H1 (cell line): ENCODE measurements at regions not wholly inside any gene's neighbourhood (a gene's known extent, or its start where the extent isn't known, plus 50 kb on each side); places are given as distances from the start of the nearest gene placed in this dataset.
"Not testable (repeated sequence)": the region's sequence is repeated elsewhere in the genome, so short reads cannot be mapped to it uniquely, and the experiment has no call there.

Experiments
- CTCF ChIA-PET: fragments of 300-600 bp; sonication (Branson Sonifier 250); formaldehyde crosslinking; loops from one replicate; lab custom pipeline; 2021; ENCODE audit not compliant: partially characterized antibody; lab: Charles Lee
- POLR2A ChIA-PET: fragments of 300-600 bp; sonication (Branson Sonifier 250); formaldehyde crosslinking; loops from one replicate; lab custom pipeline; 2021; ENCODE audit warnings: inconsistent platforms; ENCODE audit not compliant: partially characterized antibody; lab: Charles Lee
- DNase-seq, 2 experiments: peaks; one replicate each; pipeline versions ENCODE4 v3.0.0 to v3.0.0-alpha.2; 2010 to 2022; ENCODE audit warnings: low spot score in 2 of 2, low read depth in 1 of 2, mixed read lengths in 1 of 2
- FAIRE-seq: peaks from 2 replicates; lab custom pipeline; 2011; peaks lifted over from hg19 to GRCh38; lab: Jason Lieb, UNC
- H2AFZ ChIP-seq: 2 replicates; pipeline ENCODE4 v1.8.1; 2012; ENCODE audit warnings: low read length, inconsistent platforms
- H2AK5ac ChIP-seq: 2 replicates; pipeline ENCODE4 v1.6.1; 2013; ENCODE audit warnings: low read depth, low read length
- H2BK120ac ChIP-seq: replicated peaks from 2 replicates; pipeline ENCODE3; 2013; ENCODE audit warnings: low read depth, low read length, inconsistent platforms
- H2BK12ac ChIP-seq: 2 replicates; pipeline ENCODE4 v1.6.1; 2013; ENCODE audit warnings: low read depth, low read length
- H2BK15ac ChIP-seq: 2 replicates; pipeline ENCODE4 v1.6.1; 2013; ENCODE audit warnings: low read length
- H2BK20ac ChIP-seq: 2 replicates; pipeline ENCODE4 v1.6.1; 2013; ENCODE audit warnings: low read length
- H2BK5ac ChIP-seq: 2 replicates; pipeline ENCODE4 v1.6.1; 2013; ENCODE audit warnings: low read depth, low read length
- H3K14ac ChIP-seq: 2 replicates; pipeline ENCODE4 v1.6.1; 2013; ENCODE audit warnings: inconsistent platforms; ENCODE audit not compliant: insufficient read length
- H3K18ac ChIP-seq: 2 replicates; pipeline ENCODE4 v1.6.1; 2013; ENCODE audit warnings: low read length; ENCODE audit errors: extremely low read depth
- H3K23ac ChIP-seq: 2 replicates; pipeline ENCODE4 v1.6.1; 2013; ENCODE audit warnings: inconsistent platforms; ENCODE audit not compliant: insufficient read length
- H3K23me2 ChIP-seq: 2 replicates; pipeline ENCODE4 v1.6.1; 2013; ENCODE audit warnings: low read depth, low read length
- H3K27ac ChIP-seq: 2 replicates; pipeline ENCODE4 v1.6.1; 2011; ENCODE audit warnings: low read depth, low read length, inconsistent platforms
- H3K27me3 ChIP-seq, 4 experiments: replicated peaks in 1 of 4; 1 replicate in 1 of 4; 2 replicates in 3 of 4; pipeline versions ENCODE4 v1.6.1 to v1.8.1; 2011 to 2013; ENCODE audit warnings: low read length in 3 of 4, mild to moderate bottlenecking in 3 of 4, inconsistent platforms in 2 of 4, mixed read lengths in 2 of 4, moderate library complexity in 1 of 4; ENCODE audit not compliant: control insufficient read depth in 3 of 4, insufficient read depth in 3 of 4; ENCODE audit errors: extremely low read depth in 1 of 4
- H3K36me3 ChIP-seq, 4 experiments: 2 replicates each; pipeline versions ENCODE4 v1.6.1 to v1.8.1; 2011 to 2013; ENCODE audit warnings: mild to moderate bottlenecking in 4 of 4, low read length in 3 of 4, moderate library complexity in 2 of 4, control low read depth in 1 of 4, inconsistent platforms in 1 of 4; ENCODE audit not compliant: insufficient read depth in 4 of 4, control insufficient read depth in 2 of 4
- H3K4ac ChIP-seq: replicated peaks from 2 replicates; pipeline ENCODE3; 2013; ENCODE audit warnings: low read length, low read depth, mixed read lengths, inconsistent platforms; ENCODE audit not compliant: insufficient read length
- H3K4me1 ChIP-seq, 4 experiments: replicated peaks in 1 of 4; 1 replicate in 1 of 4; 2 replicates in 3 of 4; pipeline versions ENCODE4 v1.6.1 to v1.8.1; 2011 to 2013; ENCODE audit warnings: low read length in 3 of 4, inconsistent platforms in 2 of 4, mixed read lengths in 1 of 4; ENCODE audit not compliant: insufficient read depth in 4 of 4, control insufficient read depth in 3 of 4
- H3K4me2 ChIP-seq, 2 experiments: 2 replicates each; pipeline versions ENCODE4 v1.6.1 to v1.8.1; 2011 to 2013; ENCODE audit warnings: low read depth in 2 of 2, low read length in 2 of 2, control low read depth in 1 of 2, inconsistent platforms in 1 of 2, mild to moderate bottlenecking in 1 of 2; ENCODE audit not compliant: insufficient read depth in 1 of 2
- H3K4me3 ChIP-seq, 4 experiments: fragments of 200-600, 300-600 bp in 1 of 4; sonication (generic), shearing (Covaris generic), sonication (Bioruptor Twin) in 1 of 4; 2 replicates each; pipeline versions ENCODE4 v1.5.1 to v1.8.1; 2011 to 2016; ENCODE audit warnings: low read length in 4 of 4, low read depth in 3 of 4, control low read depth in 2 of 4, inconsistent platforms in 2 of 4, mild to moderate bottlenecking in 2 of 4, mixed read lengths in 1 of 4, moderate library complexity in 1 of 4; ENCODE audit not compliant: insufficient read depth in 2 of 4; ENCODE audit errors: extremely low read depth in 1 of 4
- H3K56ac ChIP-seq: replicated peaks from 2 replicates; pipeline ENCODE3; 2013; ENCODE audit warnings: low read depth, mild to moderate bottlenecking, mixed read lengths, low read length, inconsistent platforms; ENCODE audit not compliant: insufficient read length
- H3K79me1 ChIP-seq: 2 replicates; pipeline ENCODE4 v1.6.1; 2013; ENCODE audit warnings: low read depth, low read length, control low read depth
- H3K79me2 ChIP-seq, 2 experiments: 2 replicates each; pipeline versions ENCODE4 v1.6.1 to v1.8.1; 2012 to 2013; ENCODE audit warnings: low read length in 2 of 2, mild to moderate bottlenecking in 2 of 2, inconsistent platforms in 1 of 2; ENCODE audit not compliant: insufficient read depth in 2 of 2, control insufficient read depth in 1 of 2
- H3K9ac ChIP-seq, 4 experiments: replicated peaks in 1 of 4; 1 replicate in 1 of 4; 2 replicates in 3 of 4; pipeline versions ENCODE4 v1.6.1 to v1.8.1; 2011 to 2013; ENCODE audit warnings: low read depth in 3 of 4, low read length in 3 of 4, control low read depth in 2 of 4, mild to moderate bottlenecking in 2 of 4, moderate library complexity in 2 of 4, inconsistent platforms in 1 of 4; ENCODE audit errors: extremely low read depth in 1 of 4
- H3K9me3 ChIP-seq, 2 experiments: 2 replicates each; pipeline versions ENCODE4 v1.6.1 to v1.8.1; 2012 to 2013; ENCODE audit warnings: mild to moderate bottlenecking in 2 of 2, moderate library complexity in 2 of 2, control low read depth in 1 of 2, inconsistent platforms in 1 of 2, low read depth in 1 of 2, low read length in 1 of 2, mixed read lengths in 1 of 2; ENCODE audit not compliant: insufficient read depth in 2 of 2
- H4K20me1 ChIP-seq, 2 experiments: replicated peaks in 1 of 2; 2 replicates each; pipeline versions ENCODE3 to v1.8.1; 2011 to 2013; ENCODE audit warnings: inconsistent platforms in 2 of 2, low read length in 2 of 2, mild to moderate bottlenecking in 1 of 2; ENCODE audit not compliant: insufficient read depth in 2 of 2, control insufficient read depth in 1 of 2
- H4K5ac ChIP-seq: 2 replicates; pipeline ENCODE4 v1.6.1; 2013; ENCODE audit warnings: low read length, low read depth, mixed read lengths, inconsistent platforms; ENCODE audit not compliant: insufficient read length
- H4K8ac ChIP-seq: 2 replicates; pipeline ENCODE4 v1.8.0; 2013; ENCODE audit warnings: mild to moderate bottlenecking, moderate library complexity, low read length, inconsistent platforms; ENCODE audit not compliant: insufficient read depth; ENCODE audit errors: extremely low read depth
- H4K91ac ChIP-seq: replicated peaks from 2 replicates; pipeline ENCODE3; 2013; ENCODE audit warnings: low read length, mixed read lengths, inconsistent platforms; ENCODE audit not compliant: insufficient read length
- SAP30 ChIP-seq: fragments of 300-600 bp; sonication (generic); IDR thresholded peaks from 2 replicates; pipeline ENCODE4 v1.7.1; 2012; ENCODE audit warnings: low read length, moderate library complexity, mild to moderate bottlenecking, inconsistent platforms; ENCODE audit not compliant: insufficient read depth, insufficient replicate concordance
- SUZ12 ChIP-seq: fragments of 200-600 bp; sonication (generic); IDR thresholded peaks from 2 replicates; pipeline ENCODE4 v1.6.1; 2012; ENCODE audit warnings: mild to moderate bottlenecking, inconsistent platforms, low read length, moderate library complexity, mixed read lengths
- WGBS, 2 experiments: shearing (Covaris generic) in 1 of 2; methylation state at CpG; one replicate each; pipeline versions ENCODE4 v1.1.6 to v1.1.7; 2013 to 2015; ENCODE audit warnings: low lambda C conversion rate in 2 of 2, mixed read lengths in 2 of 2, inconsistent platforms in 1 of 2, low coverage in 1 of 2, missing lambda C conversion rate in 1 of 2; ENCODE audit not compliant: insufficient replicate concordance in 2 of 2, insufficient coverage in 1 of 2, insufficient read length in 1 of 2; ENCODE audit errors: extremely low coverage in 1 of 2, missing lambda C conversion rate in 1 of 2; 5-methylcytosine and 5-hydroxymethylcytosine counted together

- H3K27me3 ChIP-seq: no peaks in the 10 kb centered on the region
- no peak overlapping the region for H2BK5ac ChIP-seq
- no peaks in the 10 kb centered on the region for H3K4me1 ChIP-seq
- no peak overlapping the region for H4K8ac ChIP-seq
- no peak overlapping the region for H3K14ac ChIP-seq
- no peaks in the 10 kb centered on the region for H4K20me1 ChIP-seq
- no peak overlapping the region for H2BK20ac ChIP-seq
- no peaks in the 10 kb centered on the region for H3K79me1 ChIP-seq
- H2BK12ac ChIP-seq: no peak overlapping the region
- TF ChIP-seq SUZ12 (no peak), SAP30 (no peak)
- ChIA-PET CTCF (no interaction called here), POLR2A (no interaction called here)
- no peaks in the 10 kb centered on the region for H3K79me2 ChIP-seq
- H3K4me2 ChIP-seq: no peak overlapping the region
- no peaks in the 10 kb centered on the region for H3K23me2 ChIP-seq
- no peak for FAIRE-seq
- no peak overlapping the region for H4K91ac ChIP-seq
- H3K9ac ChIP-seq: no peak overlapping the region
- H2AFZ ChIP-seq: no peak overlapping the region
- H3K9me3 ChIP-seq: peaks cover 8 to 10% of the 10 kb centered on the region in 2 experiments; a peak in 3 of 4 replicates
- H3K4me3 ChIP-seq: no peak overlapping the region
- no peaks in the 10 kb centered on the region; a peak in 2 of 8 replicates for H3K36me3 ChIP-seq
- no peak overlapping the region for H2AK5ac ChIP-seq
- DNase-seq: no peak
- H3K27ac ChIP-seq: no peak overlapping the region
- no peak overlapping the region for H4K5ac ChIP-seq
- no peak overlapping the region for H2BK15ac ChIP-seq
- no peak overlapping the region for H3K4ac ChIP-seq
- H3K56ac ChIP-seq: no peak overlapping the region
- no peak overlapping the region for H3K23ac ChIP-seq
- H3K18ac ChIP-seq: no peak overlapping the region
- H2BK120ac ChIP-seq: no peak overlapping the region
These were observed 727.2 kb downstream of the SI start for GRCh38 chr3:164351131-164351530.

GRCh38 chr3:164342206-164342605, 736.1 kb downstream of the SI start:
- H3K9me3 ChIP-seq, H3K79me1 ChIP-seq, H3K18ac ChIP-seq, H3K4ac ChIP-seq, H2BK120ac ChIP-seq, H4K8ac ChIP-seq, H2BK5ac ChIP-seq, H3K27me3 ChIP-seq, H3K4me2 ChIP-seq, H4K91ac ChIP-seq, H4K20me1 ChIP-seq, H3K56ac ChIP-seq, H2AFZ ChIP-seq, FAIRE-seq, H2AK5ac ChIP-seq, H3K27ac ChIP-seq, H3K36me3 ChIP-seq, H4K5ac ChIP-seq, H3K23ac ChIP-seq, H3K4me3 ChIP-seq, H2BK20ac ChIP-seq, H3K14ac ChIP-seq, DNase-seq, H3K9ac ChIP-seq, H3K79me2 ChIP-seq, H2BK15ac ChIP-seq, H3K23me2 ChIP-seq, H3K4me1 ChIP-seq, H2BK12ac ChIP-seq, POLR2A ChIA-PET: not testable (repeated sequence)
- CTCF ChIA-PET: interaction anchor here (0.7 kb wide), 1 partner anchor 850 kb away, joined by 3 read pairs; no protein-coding TSS in a partner anchor
- WGBS, 2 experiments: 91% methylated on average over 5 of the region's 5 CpGs; no CpG with 5 or more reads in 1 of the 2 experiments
